MCF 10A (cell line): ENCODE measurements at regions not wholly inside any gene's neighbourhood (a gene's known extent, or its start where the extent isn't known, plus 50 kb on each side); places are given as distances from the start of the nearest gene placed in this dataset.

Experiments used
- BruUV-seq: library from RNA; stranded (reverse); fragments of 400-500 nt; replicated peaks from 2 replicates; lab custom pipeline; 2021; lab: Mats Ljungman, UMichigan
- CTCF ChIA-PET: fragments of 300-600 bp; sonication (Branson Sonifier 250); formaldehyde crosslinking; extraction: SDS; loops from one replicate; lab custom pipeline; 2021; ENCODE audit warnings: antibody characterized with exemption, inconsistent platforms; lab: Yijun Ruan, JAX
- POLR2A ChIA-PET: fragments of 300-600, 350-650 bp; sonication (Branson Sonifier 250); formaldehyde crosslinking; extraction: SDS; loops from one replicate; lab custom pipeline; 2020; ENCODE audit warnings: antibody characterized with exemption, inconsistent platforms; lab: Yijun Ruan, JAX
- DNase-seq: peaks from one replicate; pipeline ENCODE4 v3.0.0-alpha.2; 2018; ENCODE audit not compliant: unreplicated experiment
- H3K27ac Mint-ChIP-seq: one replicate; pipeline ENCODE4 v1.8.0; 2022; ENCODE audit warnings: mild to moderate bottlenecking, low read depth, mixed read lengths; ENCODE audit not compliant: unreplicated experiment
- H3K27me3 Mint-ChIP-seq: one replicate; pipeline ENCODE4 v1.8.0; 2022; ENCODE audit warnings: mixed read lengths; ENCODE audit not compliant: insufficient read depth, unreplicated experiment
- H3K36me3 Mint-ChIP-seq: one replicate; pipeline ENCODE4 v1.8.0; 2022; ENCODE audit warnings: mild to moderate bottlenecking, moderate library complexity, mixed read lengths; ENCODE audit not compliant: insufficient read depth, unreplicated experiment
- H3K4me1 Mint-ChIP-seq: one replicate; pipeline ENCODE4 v1.8.0; 2022; ENCODE audit warnings: mixed read lengths; ENCODE audit not compliant: insufficient read depth, unreplicated experiment
- H3K4me3 Mint-ChIP-seq: one replicate; pipeline ENCODE4 v1.8.0; 2022; ENCODE audit warnings: mild to moderate bottlenecking, moderate library complexity, mixed read lengths; ENCODE audit not compliant: unreplicated experiment
- H3K9me3 Mint-ChIP-seq: one replicate; pipeline ENCODE4 v1.8.0; 2022; ENCODE audit warnings: mixed read lengths; ENCODE audit not compliant: unreplicated experiment
- CTCF ChIP-seq: fragments of 200-600 bp; IDR thresholded peaks from one replicate; pipeline ENCODE4 v1.8.0; 2022; ENCODE audit warnings: antibody characterized with exemption, mild to moderate bottlenecking; ENCODE audit not compliant: unreplicated experiment
- intact Hi-C: fragments of 100-400 bp; cut with micrococcal nuclease; formaldehyde crosslinking; loops from 2 replicates; pipeline ENCODE4 v1.14.1; 2022

- Mint-ChIP-seq H3K36me3 (no peaks in the 10 kb centered on the region), H3K4me3 (no peak overlapping the region), H3K4me1 (peaks cover 7% of the 10 kb centered on the region), H3K27me3 (no peaks in the 10 kb centered on the region), H3K27ac (no peak overlapping the region), H3K9me3 (no peaks in the 10 kb centered on the region)
- ChIA-PET CTCF (interaction anchor here (0.6 to 0.9 kb wide), 2 partner anchors 225 to 277 kb away, joined by 3 read pairs; no protein-coding TSS in a partner anchor), POLR2A (no interaction called here)
- intact Hi-C loops, result no loop called here
- no TSS peak for BruUV-seq
- no peak for TF ChIP-seq CTCF
- no peak for DNase-seq
Measured at GRCh38 chr6:17047889-17048288, 54.0 kb upstream of the STMND1 start.

GRCh38 chr6:17045581-17046322, 56.1 kb upstream of the STMND1 start:
- DNase-seq, result no peak
- TF ChIP-seq CTCF, result no peak
- H3K27me3 Mint-ChIP-seq, result no peaks in the 10 kb centered on the region
- ChIA-PET POLR2A (interaction anchor here (1.2 to 1.5 kb wide), 2 partner anchors 13 to 14 kb away, joined by 3 to 4 read pairs; no protein-coding TSS in a partner anchor), CTCF (no interaction called here)
- BruUV-seq, result no TSS peak
- H3K4me3 Mint-ChIP-seq, result no peak overlapping the region
- peaks cover 4% of the 10 kb centered on the region for H3K36me3 Mint-ChIP-seq
- no peaks in the 10 kb centered on the region for H3K9me3 Mint-ChIP-seq
- intact Hi-C loops, result no loop called here
- H3K4me1 Mint-ChIP-seq, result peaks cover 13% of the 10 kb centered on the region
- H3K27ac Mint-ChIP-seq, result peak overlapping the region; percentile 63

GRCh38 chr6:17043148-17043522, 58.7 kb upstream of the STMND1 start:
- no peaks in the 10 kb centered on the region for H3K9me3 Mint-ChIP-seq
- H3K4me3 Mint-ChIP-seq, result no peak overlapping the region
- ChIA-PET POLR2A (interaction anchor here (0.6 to 1.5 kb wide), 4 partner anchors 10 to 663 kb away, joined by 3 to 6 read pairs (median 4); no protein-coding TSS in a partner anchor), CTCF (interaction anchor here (0.6 to 1.9 kb wide), 5 partner anchors 9 to 272 kb away, joined by 3 to 13 read pairs (median 3); no protein-coding TSS in a partner anchor)
- H3K4me1 Mint-ChIP-seq, result peaks cover 13% of the 10 kb centered on the region
- no peak for DNase-seq
- BruUV-seq, result no TSS peak
- no peak for TF ChIP-seq CTCF
- H3K36me3 Mint-ChIP-seq, result peaks cover 10% of the 10 kb centered on the region
- intact Hi-C loops, result no loop called here
- H3K27ac Mint-ChIP-seq, result no peak overlapping the region
- H3K27me3 Mint-ChIP-seq, result peaks cover 8% of the 10 kb centered on the region

- DNase-seq, result peak; percentile 55
- POLR2A ChIA-PET, result interaction anchor here (0.6 to 1.0 kb wide), 4 partner anchors 10 to 1298 kb away, joined by 3 to 4 read pairs (median 3); no protein-coding TSS in a partner anchor
- BruUV-seq, result no TSS peak
- TF ChIP-seq CTCF, result peak; percentile 26
- Mint-ChIP-seq H3K27me3 (peaks cover 12% of the 10 kb centered on the region), H3K27ac (peak overlapping the region; percentile 49), H3K4me1 (peaks cover 13% of the 10 kb centered on the region), H3K9me3 (no peaks in the 10 kb centered on the region), H3K4me3 (peak overlapping the region; percentile 27), H3K36me3 (peaks cover 10% of the 10 kb centered on the region)
- intact Hi-C loops, result no loop called here
- CTCF ChIA-PET, result interaction anchor here (0.6 to 1.9 kb wide), 7 partner anchors 10 to 707 kb away, joined by 3 to 13 read pairs (median 3); no protein-coding TSS in a partner anchor
Measured at GRCh38 chr6:17042422-17043147, 59.3 kb upstream of the STMND1 start.
